Natural killer cell (primary cell): ENCODE measurements at regions not wholly inside any gene's neighbourhood (a gene's known extent, or its start where the extent isn't known, plus 50 kb on each side); places are given as distances from the start of the nearest gene placed in this dataset.

Experiments
- ATAC-seq, 3 donors: fragments of 150-1000 bp in 2 of 3; fragments of 200-7000 bp in 1 of 3; cut with Tn5 transposase; 1 replicate in 1 of 3; 2 replicates in 2 of 3; pipeline ENCODE4 v1.10.0; 2021; ENCODE audit warnings: mild to moderate bottlenecking in 2 of 3, moderate library complexity in 2 of 3
- DNase-seq, 2 donors: peaks; one replicate each; pipeline versions ENCODE4 v3.0.0 to v3.0.0-alpha.2; 2013 to 2021; ENCODE audit warnings: mixed read lengths in 1 of 2
- H3K27ac ChIP-seq: one replicate; pipeline ENCODE4 v1.5.1; 2013; ENCODE audit warnings: mild to moderate bottlenecking, low read length
- H3K27me3 ChIP-seq: one replicate; pipeline ENCODE4 v1.6.1; 2013; ENCODE audit warnings: low read length; ENCODE audit not compliant: control insufficient read depth, insufficient read depth
- H3K36me3 ChIP-seq: one replicate; pipeline ENCODE4 v1.6.1; 2013; ENCODE audit warnings: low read length; ENCODE audit not compliant: control insufficient read depth, insufficient read depth
- H3K4me1 ChIP-seq: one replicate; pipeline ENCODE4 v1.6.1; 2013; ENCODE audit warnings: low read length; ENCODE audit not compliant: control insufficient read depth, insufficient read depth
- H3K4me3 ChIP-seq: one replicate; pipeline ENCODE4 v1.5.1; 2013; ENCODE audit warnings: low read length
- H3K9me3 ChIP-seq: one replicate; pipeline ENCODE4 v1.6.1; 2013; ENCODE audit warnings: low read length; ENCODE audit not compliant: control insufficient read depth, insufficient read depth
- H3K27ac Mint-ChIP-seq, 2 donors: one replicate each; pipeline ENCODE4 v1.8.0; 2022; ENCODE audit warnings: mild to moderate bottlenecking in 2 of 2, mixed read lengths in 2 of 2, moderate library complexity in 1 of 2
- H3K27me3 Mint-ChIP-seq, 2 donors: one replicate each; pipeline ENCODE4 v1.8.0; 2022; ENCODE audit warnings: low read depth in 2 of 2, mixed read lengths in 2 of 2
- H3K36me3 Mint-ChIP-seq: one replicate; pipeline ENCODE4 v1.8.0; 2022; ENCODE audit warnings: mixed read lengths
- H3K4me1 Mint-ChIP-seq, 2 donors: one replicate each; pipeline ENCODE4 v1.8.0; 2022; ENCODE audit warnings: mixed read lengths in 2 of 2
- H3K4me3 Mint-ChIP-seq: one replicate; pipeline ENCODE4 v1.8.0; 2022; ENCODE audit warnings: mild to moderate bottlenecking, moderate library complexity, mixed read lengths
- H3K9me3 Mint-ChIP-seq, 2 donors: one replicate each; pipeline ENCODE4 v1.8.0; 2022; ENCODE audit warnings: mixed read lengths in 2 of 2
- CTCF ChIP-seq: fragments of 200-600 bp; IDR thresholded peaks from one replicate; pipeline ENCODE4 v1.8.0; 2022; ENCODE audit warnings: antibody characterized with exemption
- WGBS: methylation state at CpG from one replicate; pipeline ENCODE4 v1.1.7; 2013; ENCODE audit warnings: missing lambda C conversion rate; ENCODE audit not compliant: insufficient coverage; 5-methylcytosine and 5-hydroxymethylcytosine counted together
- intact Hi-C: fragments of 100-400 bp; cut with micrococcal nuclease; formaldehyde crosslinking; loops from one replicate; pipeline ENCODE4 v1.14.2; 2022

GRCh38 chr7:131196803-131197202, 130.9 kb upstream of the MKLN1 start:
- no peak for TF ChIP-seq CTCF
- 89% methylated on average over 4 of the region's 4 CpGs for WGBS
- Mint-ChIP-seq H3K4me3 (no peak overlapping the region), H3K36me3 (no peaks in the 10 kb centered on the region), H3K27ac (no peak overlapping the region), H3K4me1 (peaks cover 0 to 6% of the 10 kb centered on the region in 2 donors), H3K9me3 (no peaks in the 10 kb centered on the region), H3K27me3 (no peaks in the 10 kb centered on the region)
- Histone ChIP-seq H3K27me3 (no peaks in the 10 kb centered on the region), H3K36me3 (no peaks in the 10 kb centered on the region), H3K9me3 (no peaks in the 10 kb centered on the region), H3K27ac (no peak overlapping the region), H3K4me1 (no peaks in the 10 kb centered on the region), H3K4me3 (no peak overlapping the region)
- ATAC-seq: no peak
- no peak for DNase-seq
- intact Hi-C loops: no loop called here

- intact Hi-C loops: no loop called here
- no peak overlapping the region for H3K4me3 Mint-ChIP-seq
- 95% methylated on average over 4 of the region's 4 CpGs for WGBS
Observed at GRCh38 chr7:131197920-131198615, 129.6 kb upstream of the MKLN1 start.

GRCh38 chr7:131202451-131202850, 125.2 kb upstream of the MKLN1 start:
- H3K27me3 Mint-ChIP-seq: no peaks in the 10 kb centered on the region
- ATAC-seq (no peak), DNase-seq (no peak)
- Histone ChIP-seq H3K36me3 (no peaks in the 10 kb centered on the region), H3K4me1 (no peaks in the 10 kb centered on the region), H3K27ac (no peak overlapping the region), H3K27me3 (no peaks in the 10 kb centered on the region), H3K4me3 (no peak overlapping the region), H3K9me3 (no peaks in the 10 kb centered on the region)
- H3K36me3 Mint-ChIP-seq: no peaks in the 10 kb centered on the region
- TF ChIP-seq CTCF: no peak
- no peak overlapping the region for H3K27ac Mint-ChIP-seq
- intact Hi-C loops: no loop called here
- WGBS: 98% methylated on average over 4 of the region's 5 CpGs
- H3K9me3 Mint-ChIP-seq: no peaks in the 10 kb centered on the region
- H3K4me3 Mint-ChIP-seq: no peak overlapping the region
- H3K4me1 Mint-ChIP-seq: peaks cover 0 to 6% of the 10 kb centered on the region in 2 donors

More at GRCh38 chr7:131197920-131198615, 129.6 kb upstream of the MKLN1 start:
- Mint-ChIP-seq H3K4me1 (peaks cover 0 to 6% of the 10 kb centered on the region in 2 donors), H3K9me3 (no peaks in the 10 kb centered on the region), H3K36me3 (no peaks in the 10 kb centered on the region), H3K27me3 (no peaks in the 10 kb centered on the region), H3K27ac (no peak overlapping the region)
- H3K27ac ChIP-seq: no peak overlapping the region
- H3K27me3 ChIP-seq: no peaks in the 10 kb centered on the region
- ATAC-seq: no peak
- no peak for TF ChIP-seq CTCF
- no peaks in the 10 kb centered on the region for H3K9me3 ChIP-seq
- H3K4me3 ChIP-seq: no peak overlapping the region
- no peaks in the 10 kb centered on the region for H3K4me1 ChIP-seq
- no peak for DNase-seq
- H3K36me3 ChIP-seq: no peaks in the 10 kb centered on the region
